HS-27A (cell line): ENCODE measurements at regions not wholly inside any gene's neighbourhood (a gene's known extent, or its start where the extent isn't known, plus 50 kb on each side); places are given as distances from the start of the nearest gene placed in this dataset.

ENCODE experiments used
- DNase-seq: peaks from one replicate; pipeline ENCODE4 v3.0.0-alpha.2; 2012; ENCODE audit warnings: low read depth, missing footprints

- no peak for DNase-seq
These were observed 142.9 kb upstream of the WNT4 start for GRCh38 chr1:22285549-22286396.

DNA sequence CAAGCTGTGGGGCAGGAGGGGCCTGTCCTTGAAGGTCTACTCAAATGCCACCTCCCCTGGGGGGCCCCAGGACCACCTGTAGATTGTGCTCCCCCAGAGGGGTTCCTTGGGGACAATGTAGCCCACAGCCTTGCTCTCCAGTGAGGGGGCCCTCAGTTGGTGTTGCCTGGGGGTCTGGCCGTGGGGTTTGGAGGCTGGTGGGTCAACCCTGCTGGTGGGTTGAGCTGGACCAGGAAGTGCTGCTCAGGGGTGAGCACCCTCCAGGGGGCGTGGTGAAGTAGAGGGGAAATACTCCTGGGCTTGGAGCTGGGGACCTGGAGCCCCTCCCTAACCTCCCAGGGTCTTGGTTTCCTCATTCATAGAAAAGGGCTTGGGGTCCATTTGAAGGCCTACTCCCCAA is 143.6 kb upstream of the WNT4 start:
- no peak for DNase-seq

DNA sequence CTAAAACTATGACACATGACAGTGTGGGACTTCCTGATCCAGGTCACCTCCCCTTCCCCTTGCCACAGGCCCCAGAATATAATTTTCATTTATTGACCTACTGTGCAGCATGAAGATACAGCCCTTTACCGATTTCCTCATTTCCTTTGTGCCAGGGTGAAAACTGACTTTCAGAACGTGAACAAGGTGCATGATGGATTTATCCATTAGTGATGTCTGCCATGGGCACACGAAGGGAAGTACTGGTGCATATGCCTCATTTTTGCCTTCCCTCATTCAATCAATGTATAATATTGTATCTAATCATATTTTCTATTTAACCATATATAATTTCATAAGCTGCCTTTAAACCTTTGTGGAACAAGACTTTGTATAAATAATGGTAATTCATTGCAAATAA is 144.4 kb upstream of the WNT4 start:
- no peak for DNase-seq

GRCh38 chr1:22287946-22288520 is 145.1 kb upstream of the WNT4 start:
- DNase-seq: no peak

- no peak for DNase-seq
These were observed 145.8 kb upstream of the WNT4 start for GRCh38 chr1:22288593-22289241.

DNA sequence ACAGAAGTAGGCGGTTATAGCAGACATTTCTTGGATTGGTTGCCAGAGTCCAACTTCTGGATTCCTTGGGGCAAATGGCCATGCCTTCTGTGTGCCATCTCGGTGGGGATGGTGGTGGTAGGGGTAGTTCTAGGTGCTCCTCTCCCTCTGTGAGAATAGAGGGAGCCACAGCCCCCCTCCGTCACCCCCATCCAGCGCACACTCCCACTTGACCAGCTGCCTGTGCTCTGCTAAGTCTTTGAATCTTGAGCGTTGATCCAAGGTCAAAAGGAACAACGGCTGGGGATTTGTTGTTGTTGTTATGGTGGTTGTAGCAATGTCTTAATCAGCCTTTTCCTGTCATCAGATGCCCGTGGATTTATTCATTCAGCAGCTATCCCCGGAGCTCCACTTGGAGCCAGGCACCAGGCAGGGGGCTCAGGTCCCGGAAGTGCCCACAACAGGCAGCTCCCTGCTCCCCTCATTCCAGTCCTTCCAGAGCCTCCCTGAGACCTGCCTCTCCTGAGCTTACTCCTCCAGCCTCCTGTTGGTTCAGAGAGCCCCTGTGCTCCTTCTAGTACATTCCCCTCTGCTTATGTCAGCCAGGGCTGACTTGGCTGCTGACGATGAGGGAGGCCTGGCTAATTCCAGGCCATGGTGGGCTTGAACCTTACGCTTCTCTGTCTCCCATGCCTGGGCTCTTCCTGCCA is 146.6 kb upstream of the WNT4 start:
- DNase-seq: no peak

- DNase-seq: no peak
These were observed 147.3 kb upstream of the WNT4 start for GRCh38 chr1:22290157-22290556.

DNA sequence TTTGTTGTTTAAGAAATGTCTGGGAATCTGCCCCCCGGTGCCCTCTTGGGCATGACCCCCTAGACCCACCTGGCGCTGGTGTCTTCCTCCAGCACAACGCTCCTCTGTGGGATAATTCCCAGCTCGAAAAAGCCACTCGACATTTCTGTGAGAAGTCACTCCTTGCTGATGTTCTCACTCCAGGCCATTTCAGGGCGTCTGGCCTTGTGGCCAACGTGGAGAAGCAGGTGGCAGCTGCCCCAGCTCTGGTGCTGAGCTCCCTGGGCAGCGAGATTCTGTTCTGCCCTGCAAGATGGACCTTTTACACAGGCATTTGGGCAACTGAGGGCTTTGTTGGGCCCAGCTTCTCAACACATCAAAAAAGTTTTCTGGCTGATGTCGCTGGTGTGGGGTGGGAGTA is 147.7 kb upstream of the WNT4 start:
- DNase-seq: no peak

- DNase-seq: no peak
These were observed 148.2 kb upstream of the WNT4 start for GRCh38 chr1:22291057-22291456.

DNA sequence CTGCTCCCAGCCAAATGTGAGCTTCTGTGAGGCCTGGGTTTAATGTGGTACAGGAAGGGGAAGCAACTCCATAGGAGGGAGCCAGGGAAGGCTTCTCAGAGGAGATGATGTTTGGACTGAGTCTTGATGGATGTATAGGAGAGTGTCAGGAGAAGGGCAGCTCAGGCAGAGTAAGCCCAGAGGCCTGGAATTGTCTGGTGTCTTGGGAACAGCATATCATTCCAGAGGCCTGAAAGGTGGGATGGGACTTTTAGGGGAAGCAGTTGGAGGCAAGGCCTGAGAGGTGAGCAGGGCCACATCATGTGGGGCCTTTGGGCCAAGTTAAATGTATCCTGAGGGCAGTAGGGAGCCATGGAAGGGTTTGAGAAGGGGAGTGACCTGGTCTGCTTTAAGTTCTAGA is 148.6 kb upstream of the WNT4 start:
- DNase-seq: no peak

- no peak for DNase-seq
These were observed 149.3 kb upstream of the WNT4 start for GRCh38 chr1:22292011-22292788.

- DNase-seq: no peak
These were observed 152.5 kb upstream of the WNT4 start for GRCh38 chr1:22295396-22295795.

GRCh38 chr1:22295856-22296255 is 153.0 kb upstream of the WNT4 start:
- no peak for DNase-seq

DNA sequence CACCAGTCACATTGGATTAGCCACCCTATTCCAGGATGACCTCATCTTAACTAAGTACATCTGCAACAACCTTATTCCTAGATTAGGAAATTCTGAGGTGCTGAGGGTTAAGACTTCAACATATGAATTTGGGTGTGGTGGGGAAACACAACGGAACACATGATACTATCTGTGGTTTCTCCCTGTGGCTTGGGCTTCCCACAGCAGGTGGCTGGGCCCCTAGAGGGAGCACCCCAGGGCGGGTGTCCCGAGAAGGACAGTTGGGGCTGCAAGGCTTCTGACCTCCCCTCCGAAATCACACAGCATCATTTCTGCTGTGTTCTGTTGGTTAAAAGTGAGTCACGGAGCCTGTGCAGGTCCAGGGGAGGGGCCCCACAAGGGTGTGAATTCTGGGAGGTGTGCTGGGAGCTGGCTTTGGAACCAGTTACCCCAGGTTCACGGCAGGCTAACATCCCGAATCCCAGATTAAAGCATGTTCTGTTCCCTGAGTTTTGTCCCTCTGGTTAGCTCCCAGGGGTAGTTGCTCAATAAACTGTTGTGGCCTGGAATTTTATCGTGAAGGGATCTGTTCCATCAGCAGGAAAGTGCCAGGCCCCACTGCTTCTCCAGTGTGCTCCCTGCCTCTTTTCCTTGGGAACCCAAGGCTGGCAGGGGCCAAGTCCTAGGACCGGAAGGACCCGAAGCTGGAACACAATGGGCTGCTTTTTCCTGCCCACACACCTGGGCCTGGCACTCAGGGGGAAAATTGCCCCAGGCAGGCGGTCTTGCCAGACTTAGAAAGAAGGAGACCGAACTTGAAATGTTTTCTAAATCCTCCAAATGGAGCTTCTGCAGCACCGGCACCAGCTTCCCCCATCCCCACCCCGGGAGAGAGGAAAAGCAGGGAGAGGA is 154.0 kb upstream of the WNT4 start:
- DNase-seq: no peak

- no peak for DNase-seq
These were observed 153.7 kb upstream of the ZBTB40 start for GRCh38 chr1:22297999-22298398.

DNA sequence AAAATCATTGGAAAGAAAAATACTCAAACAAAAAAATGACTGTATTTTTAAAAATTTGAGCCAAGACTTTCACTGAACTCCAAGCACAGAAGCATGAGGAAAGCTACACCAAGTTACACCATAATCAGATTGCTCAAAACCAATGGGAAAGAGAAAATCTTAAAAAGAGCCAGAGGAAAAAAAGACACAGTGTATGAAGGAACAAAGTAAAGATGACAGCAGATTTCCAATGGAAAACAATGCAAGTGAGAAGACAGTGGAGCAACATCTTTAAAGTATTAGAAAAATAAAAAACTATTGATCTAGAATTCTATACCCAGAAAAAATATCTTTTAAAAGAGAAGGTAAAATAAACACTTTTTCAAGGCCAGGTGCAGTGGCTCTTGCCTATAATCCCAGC is 147.8 kb upstream of the ZBTB40 start:
- DNase-seq: no peak

- DNase-seq: no peak
These were observed 142.1 kb upstream of the ZBTB40 start for GRCh38 chr1:22309572-22309971.

- DNase-seq: no peak
These were observed 140.2 kb upstream of the ZBTB40 start for GRCh38 chr1:22311461-22311860.

DNA sequence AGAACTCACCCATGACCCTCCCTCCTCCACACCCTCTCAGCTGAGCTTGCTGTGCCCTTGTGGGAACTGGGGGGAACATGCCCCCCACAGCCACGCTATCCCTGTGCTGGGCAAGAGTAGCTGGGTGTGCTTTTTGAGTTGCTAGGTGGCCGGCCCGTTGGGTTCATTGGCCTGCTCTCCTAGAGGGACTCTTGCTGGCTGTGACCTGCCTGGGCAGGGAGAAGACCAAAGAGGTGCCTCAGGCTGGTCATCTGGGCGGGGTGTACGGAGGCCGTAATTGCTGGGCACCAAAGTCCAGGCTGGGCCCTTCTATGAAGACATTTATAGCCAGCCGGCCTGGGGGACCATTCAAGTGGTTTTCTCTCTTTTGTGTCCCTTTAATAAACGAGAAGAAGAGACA is 138.3 kb upstream of the ZBTB40 start:
- DNase-seq: no peak

DNA sequence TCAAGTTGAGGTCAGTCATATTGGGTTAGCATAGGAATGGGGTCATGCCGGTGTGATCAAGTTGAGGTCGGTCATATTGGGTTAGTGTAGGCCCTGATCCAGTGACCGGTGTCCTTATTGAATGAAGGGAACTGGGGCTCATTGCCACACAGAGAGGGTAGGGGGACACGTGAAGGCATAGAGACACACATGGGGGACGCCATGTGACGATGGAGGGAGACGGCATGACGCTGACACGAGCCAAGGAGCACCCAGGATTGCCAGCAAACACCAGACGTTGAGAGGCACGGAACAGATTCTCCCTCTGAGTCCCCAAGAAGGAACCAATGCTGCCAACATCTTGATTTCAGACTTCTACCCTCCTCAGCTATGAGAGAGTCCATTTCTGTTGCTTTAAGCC is 136.9 kb upstream of the ZBTB40 start:
- no peak for DNase-seq
